Breast epithelium (tissue), 3 donors: ENCODE measurements at regions not wholly inside any gene's neighbourhood (a gene's known extent, or its start where the extent isn't known, plus 50 kb on each side); places are given as distances from the start of the nearest gene placed in this dataset.

Experiments used
- POLR2A ChIP-seq: fragments of 450-650 bp; IDR thresholded peaks from one replicate; pipeline ENCODE4 v1.6.1; 2016; ENCODE audit warnings: antibody characterized with exemption, mild to moderate bottlenecking, moderate library complexity
- POLR2AphosphoS5 ChIP-seq, 3 donors: sonication (generic); formaldehyde crosslinking; IDR thresholded peaks; one replicate each; pipeline ENCODE4 v1.6.1; 2017; ENCODE audit warnings: antibody characterized with exemption in 3 of 3

GRCh38 chr3:188077160-188077799, 76.7 kb upstream of the LPP start:
- TF ChIP-seq POLR2A (no peak), POLR2AphosphoS5 (IDR thresholded peaks at IDR 0.05) (peak in 2 of 3 donors; percentile 73 to 93)
